ENCODE measurements at regions not wholly inside any gene's neighbourhood (a gene's known extent, or its start where the extent isn't known, plus 50 kb on each side); places are given as distances from the start of the nearest gene placed in this dataset.

DNA sequence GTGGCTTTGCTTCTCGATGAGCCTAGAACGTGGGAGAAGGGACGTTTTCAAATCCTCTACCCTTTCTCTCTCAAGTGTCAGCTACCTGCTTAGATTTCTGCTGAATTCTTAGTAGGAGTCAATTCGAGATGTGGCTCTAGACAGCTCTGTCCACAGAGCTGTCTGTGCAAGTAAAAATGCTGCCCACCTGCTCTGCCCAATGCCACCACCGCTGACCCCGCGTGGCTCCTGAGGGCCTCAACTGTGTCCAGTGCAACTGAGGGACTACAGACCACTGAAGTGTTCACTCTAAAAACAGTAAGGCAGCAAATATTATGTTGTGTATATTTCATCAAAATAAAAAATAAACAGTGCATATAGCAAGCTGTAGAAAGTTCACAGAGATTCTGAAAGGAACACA is 266.3 kb downstream of the ZNF516 start:
- Mint-ChIP-seq H3K4me1 (peaks cover 5% of the 10 kb centered on the region; the same call in 2 of the 3 replicates), H3K27me3 (ENCODE audit: insufficient read depth, low read depth, poor library complexity) (no peaks in the 10 kb centered on the region), H3K9me3 (0 out of 3 replicates have a peak, but pooled peaks cover 3% of the 10 kb centered on the region), H3K4me3 (no peak overlapping the region), H3K27ac (no peak overlapping the region), H3K36me3 (ENCODE audit: low read depth) (no peaks in the 10 kb centered on the region)
- Histone ChIP-seq H3K27ac (ENCODE audit: low read depth) (no peak overlapping the region), H2AFZ (no peak overlapping the region), H3K27me3 (ENCODE audit: insufficient read depth) (no peaks in the 10 kb centered on the region), H3K4me2 (no peak overlapping the region), H3K4me1 (ENCODE audit: insufficient read depth) (no peaks in the 10 kb centered on the region), H4K20me1 (replicated peaks; ENCODE audit: insufficient read depth) (no peaks in the 10 kb centered on the region), H3K36me3 (ENCODE audit: insufficient read depth) (no peaks in the 10 kb centered on the region), H3K79me2 (replicated peaks; ENCODE audit: insufficient read depth) (no peaks in the 10 kb centered on the region), H3K4me3 (no peak overlapping the region), H3K9me2 (ENCODE audit: insufficient read depth) (peaks cover 7% of the 10 kb centered on the region; the same call in 1 of the 2 replicates), H3F3A (replicated peaks; ENCODE audit: low read depth) (no peaks in the 10 kb centered on the region)
- ATAC-seq (no peak), DNase-seq (ENCODE audit: low spot score) (no peak)
- TF ChIP-seq, protein P1, sequence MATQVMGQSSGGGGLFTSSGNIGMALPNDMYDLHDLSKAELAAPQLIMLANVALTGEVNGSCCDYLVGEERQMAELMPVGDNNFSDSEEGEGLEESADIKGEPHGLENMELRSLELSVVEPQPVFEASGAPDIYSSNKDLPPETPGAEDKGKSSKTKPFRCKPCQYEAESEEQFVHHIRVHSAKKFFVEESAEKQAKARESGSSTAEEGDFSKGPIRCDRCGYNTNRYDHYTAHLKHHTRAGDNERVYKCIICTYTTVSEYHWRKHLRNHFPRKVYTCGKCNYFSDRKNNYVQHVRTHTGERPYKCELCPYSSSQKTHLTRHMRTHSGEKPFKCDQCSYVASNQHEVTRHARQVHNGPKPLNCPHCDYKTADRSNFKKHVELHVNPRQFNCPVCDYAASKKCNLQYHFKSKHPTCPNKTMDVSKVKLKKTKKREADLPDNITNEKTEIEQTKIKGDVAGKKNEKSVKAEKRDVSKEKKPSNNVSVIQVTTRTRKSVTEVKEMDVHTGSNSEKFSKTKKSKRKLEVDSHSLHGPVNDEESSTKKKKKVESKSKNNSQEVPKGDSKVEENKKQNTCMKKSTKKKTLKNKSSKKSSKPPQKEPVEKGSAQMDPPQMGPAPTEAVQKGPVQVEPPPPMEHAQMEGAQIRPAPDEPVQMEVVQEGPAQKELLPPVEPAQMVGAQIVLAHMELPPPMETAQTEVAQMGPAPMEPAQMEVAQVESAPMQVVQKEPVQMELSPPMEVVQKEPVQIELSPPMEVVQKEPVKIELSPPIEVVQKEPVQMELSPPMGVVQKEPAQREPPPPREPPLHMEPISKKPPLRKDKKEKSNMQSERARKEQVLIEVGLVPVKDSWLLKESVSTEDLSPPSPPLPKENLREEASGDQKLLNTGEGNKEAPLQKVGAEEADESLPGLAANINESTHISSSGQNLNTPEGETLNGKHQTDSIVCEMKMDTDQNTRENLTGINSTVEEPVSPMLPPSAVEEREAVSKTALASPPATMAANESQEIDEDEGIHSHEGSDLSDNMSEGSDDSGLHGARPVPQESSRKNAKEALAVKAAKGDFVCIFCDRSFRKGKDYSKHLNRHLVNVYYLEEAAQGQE (IDR thresholded peaks at IDR 0.05; ENCODE audit: unreplicated experiment): no peak
- TF ChIP-seq POLR2AphosphoS5 (IDR thresholded peaks at IDR 0.05; ENCODE audit: low read depth): no peak
- TF ChIP-seq EZH2phosphoT487 (IDR thresholded peaks at IDR 0.05; ENCODE audit: unreplicated experiment): no peak
- no peak for TF ChIP-seq EZH2 (IDR thresholded peaks at IDR 0.05; ENCODE audit: low read depth, unreplicated experiment)
- TF ChIP-seq NANOG (IDR thresholded peaks at IDR 0.05; ENCODE audit: borderline replicate concordance): no peak
- TF ChIP-seq, protein P2, sequence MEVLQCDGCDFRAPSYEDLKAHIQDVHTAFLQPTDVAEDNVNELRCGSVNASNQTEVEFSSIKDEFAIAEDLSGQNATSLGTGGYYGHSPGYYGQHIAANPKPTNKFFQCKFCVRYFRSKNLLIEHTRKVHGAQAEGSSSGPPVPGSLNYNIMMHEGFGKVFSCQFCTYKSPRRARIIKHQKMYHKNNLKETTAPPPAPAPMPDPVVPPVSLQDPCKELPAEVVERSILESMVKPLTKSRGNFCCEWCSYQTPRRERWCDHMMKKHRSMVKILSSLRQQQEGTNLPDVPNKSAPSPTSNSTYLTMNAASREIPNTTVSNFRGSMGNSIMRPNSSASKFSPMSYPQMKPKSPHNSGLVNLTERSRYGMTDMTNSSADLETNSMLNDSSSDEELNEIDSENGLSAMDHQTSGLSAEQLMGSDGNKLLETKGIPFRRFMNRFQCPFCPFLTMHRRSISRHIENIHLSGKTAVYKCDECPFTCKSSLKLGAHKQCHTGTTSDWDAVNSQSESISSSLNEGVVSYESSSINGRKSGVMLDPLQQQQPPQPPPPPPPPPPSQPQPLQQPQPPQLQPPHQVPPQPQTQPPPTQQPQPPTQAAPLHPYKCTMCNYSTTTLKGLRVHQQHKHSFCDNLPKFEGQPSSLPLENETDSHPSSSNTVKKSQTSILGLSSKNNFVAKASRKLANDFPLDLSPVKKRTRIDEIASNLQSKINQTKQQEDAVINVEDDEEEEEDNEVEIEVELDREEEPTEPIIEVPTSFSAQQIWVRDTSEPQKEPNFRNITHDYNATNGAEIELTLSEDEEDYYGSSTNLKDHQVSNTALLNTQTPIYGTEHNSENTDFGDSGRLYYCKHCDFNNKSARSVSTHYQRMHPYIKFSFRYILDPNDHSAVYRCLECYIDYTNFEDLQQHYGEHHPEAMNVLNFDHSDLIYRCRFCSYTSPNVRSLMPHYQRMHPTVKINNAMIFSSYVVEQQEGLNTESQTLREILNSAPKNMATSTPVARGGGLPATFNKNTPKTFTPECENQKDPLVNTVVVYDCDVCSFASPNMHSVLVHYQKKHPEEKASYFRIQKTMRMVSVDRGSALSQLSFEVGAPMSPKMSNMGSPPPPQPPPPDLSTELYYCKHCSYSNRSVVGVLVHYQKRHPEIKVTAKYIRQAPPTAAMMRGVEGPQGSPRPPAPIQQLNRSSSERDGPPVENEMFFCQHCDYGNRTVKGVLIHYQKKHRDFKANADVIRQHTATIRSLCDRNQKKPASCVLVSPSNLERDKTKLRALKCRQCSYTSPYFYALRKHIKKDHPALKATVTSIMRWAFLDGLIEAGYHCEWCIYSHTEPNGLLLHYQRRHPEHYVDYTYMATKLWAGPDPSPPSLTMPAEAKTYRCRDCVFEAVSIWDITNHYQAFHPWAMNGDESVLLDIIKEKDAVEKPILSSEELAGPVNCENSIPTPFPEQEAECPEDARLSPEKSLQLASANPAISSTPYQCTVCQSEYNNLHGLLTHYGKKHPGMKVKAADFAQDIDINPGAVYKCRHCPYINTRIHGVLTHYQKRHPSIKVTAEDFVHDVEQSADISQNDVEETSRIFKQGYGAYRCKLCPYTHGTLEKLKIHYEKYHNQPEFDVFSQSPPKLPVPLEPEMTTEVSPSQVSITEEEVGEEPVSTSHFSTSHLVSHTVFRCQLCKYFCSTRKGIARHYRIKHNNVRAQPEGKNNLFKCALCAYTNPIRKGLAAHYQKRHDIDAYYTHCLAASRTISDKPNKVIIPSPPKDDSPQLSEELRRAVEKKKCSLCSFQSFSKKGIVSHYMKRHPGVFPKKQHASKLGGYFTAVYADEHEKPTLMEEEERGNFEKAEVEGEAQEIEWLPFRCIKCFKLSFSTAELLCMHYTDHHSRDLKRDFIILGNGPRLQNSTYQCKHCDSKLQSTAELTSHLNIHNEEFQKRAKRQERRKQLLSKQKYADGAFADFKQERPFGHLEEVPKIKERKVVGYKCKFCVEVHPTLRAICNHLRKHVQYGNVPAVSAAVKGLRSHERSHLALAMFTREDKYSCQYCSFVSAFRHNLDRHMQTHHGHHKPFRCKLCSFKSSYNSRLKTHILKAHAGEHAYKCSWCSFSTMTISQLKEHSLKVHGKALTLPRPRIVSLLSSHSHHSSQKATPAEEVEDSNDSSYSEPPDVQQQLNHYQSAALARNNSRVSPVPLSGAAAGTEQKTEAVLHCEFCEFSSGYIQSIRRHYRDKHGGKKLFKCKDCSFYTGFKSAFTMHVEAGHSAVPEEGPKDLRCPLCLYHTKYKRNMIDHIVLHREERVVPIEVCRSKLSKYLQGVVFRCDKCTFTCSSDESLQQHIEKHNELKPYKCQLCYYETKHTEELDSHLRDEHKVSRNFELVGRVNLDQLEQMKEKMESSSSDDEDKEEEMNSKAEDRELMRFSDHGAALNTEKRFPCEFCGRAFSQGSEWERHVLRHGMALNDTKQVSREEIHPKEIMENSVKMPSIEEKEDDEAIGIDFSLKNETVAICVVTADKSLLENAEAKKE (CRISPR knock-in tag; IDR thresholded peaks at IDR 0.05): no peak
- TF ChIP-seq STAT1 (IDR thresholded peaks at IDR 0.05; ENCODE audit: unreplicated experiment): no peak

Measured in GM23338 (cell line).